ENCODE measurements at regions not wholly inside any gene's neighbourhood (a gene's known extent, or its start where the extent isn't known, plus 50 kb on each side); places are given as distances from the start of the nearest gene placed in this dataset.
"Not testable (repeated sequence)": the region's sequence is repeated elsewhere in the genome, so short reads cannot be mapped to it uniquely, and the experiment has no call there.

DNA sequence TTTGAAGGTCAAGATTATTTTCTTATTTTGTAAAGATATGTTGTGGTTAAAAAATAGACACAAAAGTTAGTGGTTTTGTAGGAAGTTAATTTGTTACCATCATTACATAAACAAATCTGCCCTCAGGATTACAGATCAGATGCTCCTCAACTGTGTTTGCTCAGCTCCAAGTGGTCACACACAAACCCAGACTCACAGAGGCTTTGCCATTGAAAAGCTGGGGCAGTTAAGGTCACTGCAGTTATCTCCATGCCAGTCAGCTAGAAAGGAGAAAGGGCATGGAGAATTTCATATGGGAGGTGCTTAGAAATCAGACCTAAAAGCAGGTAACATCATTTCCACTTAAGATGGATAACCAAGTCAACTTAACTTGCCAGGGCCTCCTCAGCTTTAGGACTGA, 825.7 kb upstream of the GBE1 start:
- DNase-seq: no peak

GRCh38 chr3:82586414-82586813, 825.0 kb upstream of the GBE1 start:
- no peak for DNase-seq

GRCh38 chr3:82586002-82586401, 824.6 kb upstream of the GBE1 start:
- DNase-seq: not testable (repeated sequence)

DNA sequence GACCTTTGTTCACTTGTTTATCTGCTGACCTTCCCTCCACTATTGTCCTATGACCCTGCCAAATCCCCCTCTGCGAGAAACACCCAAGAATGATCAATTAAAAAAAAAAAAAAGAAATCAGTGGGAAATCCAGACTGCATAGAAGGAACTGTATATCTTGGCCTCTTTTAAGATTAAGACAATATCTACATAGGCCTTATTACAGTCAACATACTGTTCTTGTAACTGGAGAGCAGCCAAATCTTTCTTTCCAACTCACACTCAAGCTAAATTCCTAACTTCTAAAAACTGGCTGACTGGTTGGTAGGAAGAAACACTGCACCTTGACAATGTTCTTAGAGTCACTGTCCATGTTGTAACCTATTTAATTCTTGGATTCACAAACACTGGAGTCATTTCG, 824.1 kb upstream of the GBE1 start:
- DNase-seq: not testable (repeated sequence)

DNA sequence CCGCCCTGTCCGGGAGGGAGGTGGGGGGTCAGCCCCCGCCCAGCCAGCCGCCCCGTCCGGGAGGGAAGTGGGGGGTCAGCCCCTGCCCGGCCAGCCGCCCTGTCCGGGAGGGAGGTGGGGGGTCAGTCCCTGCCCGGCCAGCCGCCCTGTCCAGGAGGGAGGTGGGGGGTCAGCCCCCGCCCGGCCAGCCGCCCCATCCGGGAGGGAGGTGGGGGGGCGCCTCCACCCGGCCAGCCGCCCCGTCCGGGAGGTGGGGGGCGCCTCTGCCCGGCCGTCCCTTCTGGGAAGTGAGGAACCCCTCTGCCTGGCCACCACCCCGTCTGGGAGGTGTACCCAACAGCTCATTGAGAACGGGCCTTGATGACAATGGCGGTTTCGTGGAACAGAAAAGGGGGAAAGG, 823.4 kb upstream of the GBE1 start:
- not testable (repeated sequence) for DNase-seq

DNA sequence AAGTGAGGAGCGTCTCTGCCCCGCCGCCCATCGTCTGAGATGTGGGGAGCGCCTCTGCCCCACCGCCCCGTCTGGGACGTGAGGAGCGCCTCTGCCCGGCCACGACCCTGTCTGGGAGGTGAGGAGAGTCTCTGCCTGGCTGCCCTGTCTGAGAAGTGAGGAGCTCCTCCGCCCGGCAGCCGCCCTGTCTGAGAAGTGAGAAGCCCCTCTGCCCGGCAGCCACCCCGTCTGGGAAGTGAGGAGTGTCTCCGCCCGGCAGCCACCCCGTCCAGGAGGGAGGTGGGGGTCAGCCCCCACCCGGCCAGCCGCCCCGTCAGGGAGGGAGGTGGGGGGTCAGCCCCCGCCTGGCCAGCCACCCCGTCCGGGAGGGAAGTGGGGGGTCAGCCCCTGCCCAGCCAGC, 823.0 kb upstream of the GBE1 start:
- DNase-seq: not testable (repeated sequence)

DNA sequence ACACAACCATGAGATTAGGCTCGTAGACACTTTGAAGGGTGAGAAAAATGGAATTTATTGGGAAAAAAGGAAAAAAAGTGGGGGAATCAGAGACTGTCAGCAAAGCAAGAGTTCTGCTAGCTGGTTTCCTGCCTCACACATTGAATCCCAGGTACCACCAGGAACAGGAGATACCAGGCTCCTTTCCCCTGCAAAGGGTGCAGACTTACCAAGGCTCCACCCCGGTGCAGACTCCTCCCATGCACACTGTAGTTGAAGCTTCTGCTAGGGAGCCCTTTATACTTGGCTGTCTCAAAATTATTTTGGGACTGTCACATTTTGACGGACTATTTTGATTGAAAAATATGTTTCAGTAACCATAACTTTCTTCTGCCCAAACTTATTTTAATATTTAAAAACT, 819.9 kb upstream of the GBE1 start:
- no peak for DNase-seq

DNA sequence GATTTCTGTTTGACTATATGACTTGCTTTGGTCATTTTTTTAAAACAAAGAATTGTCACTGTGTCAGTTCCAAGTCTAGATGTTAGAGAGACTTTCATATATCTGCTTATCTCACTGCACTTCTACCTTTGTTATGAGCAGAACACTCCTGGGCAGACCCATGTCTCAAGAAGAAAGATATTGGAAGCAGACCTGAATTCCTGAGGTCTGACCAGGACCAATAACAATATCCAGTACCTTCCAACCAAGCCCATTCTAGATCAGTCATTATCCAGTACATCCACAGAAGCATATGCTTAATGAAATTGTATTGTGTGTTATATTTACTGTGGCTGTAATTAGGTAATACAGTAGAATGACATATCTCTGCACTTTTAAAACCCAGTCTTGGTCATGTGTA, 811.3 kb upstream of the GBE1 start:
- no peak for DNase-seq

DNA sequence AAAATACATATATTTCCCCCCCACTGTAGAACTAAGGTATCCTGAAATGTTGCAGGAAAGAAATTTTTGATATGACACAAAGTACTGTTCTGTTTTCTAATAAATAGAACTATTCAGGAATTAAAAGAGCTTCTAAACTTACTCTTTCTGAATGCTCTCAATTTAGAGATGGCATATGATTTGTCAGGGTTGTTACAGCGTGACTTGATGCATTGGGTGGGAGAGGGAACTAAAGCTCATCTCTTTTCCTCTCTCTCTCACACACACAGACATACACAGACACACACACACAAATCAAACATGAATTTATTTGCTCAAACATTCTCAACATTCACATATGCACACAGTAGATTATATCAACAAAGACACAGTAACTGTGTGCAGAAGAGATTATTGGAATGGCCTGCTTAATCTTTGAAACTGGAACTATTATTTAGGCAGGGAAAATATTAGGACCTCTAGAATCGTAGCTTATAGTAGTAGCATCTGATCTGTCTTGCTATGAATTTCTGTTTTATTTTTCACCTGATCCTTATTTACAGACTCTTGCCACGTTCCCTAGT, 807.4 kb upstream of the GBE1 start:
- no peak for DNase-seq

GRCh38 chr3:82567029-82567600, 805.7 kb upstream of the GBE1 start:
- no peak for DNase-seq

DNA sequence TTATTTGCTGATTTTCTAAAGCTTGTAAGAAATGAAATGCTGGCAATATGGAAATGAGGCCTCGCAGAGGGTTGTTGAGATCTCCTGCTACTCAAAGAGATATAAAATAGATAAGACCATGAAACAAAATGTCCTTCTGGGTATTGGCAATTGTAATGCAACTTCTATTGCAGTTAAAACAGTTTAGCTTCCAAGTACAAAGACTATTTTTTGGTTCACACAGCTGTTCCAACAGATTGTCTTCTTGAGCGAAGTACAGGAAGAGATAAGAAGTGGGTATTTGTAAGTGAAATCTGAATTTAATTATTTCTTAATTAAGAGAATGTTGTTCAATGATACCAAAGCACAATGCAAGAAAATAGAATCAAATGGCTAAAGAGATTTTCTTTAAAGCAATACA, 801.5 kb upstream of the GBE1 start:
- no peak for DNase-seq

DNA sequence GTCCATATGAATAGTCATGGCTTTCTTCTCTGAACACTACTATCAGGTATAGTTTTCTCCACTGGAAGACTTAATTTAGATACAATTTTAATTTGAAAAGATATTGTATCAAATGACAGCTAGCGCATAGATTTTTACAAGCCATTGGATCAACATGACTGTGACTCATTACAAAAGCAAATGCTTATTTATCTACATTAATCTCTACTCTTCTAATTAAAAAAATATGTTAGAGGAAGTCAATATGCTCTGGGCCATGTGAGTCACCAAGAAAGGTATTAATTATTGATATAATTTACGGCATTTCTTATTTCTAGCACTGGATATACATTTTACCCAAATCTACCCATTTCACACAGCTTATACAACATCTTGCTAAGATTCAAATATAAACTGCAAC, 800.3 kb upstream of the GBE1 start:
- DNase-seq: no peak

DNA sequence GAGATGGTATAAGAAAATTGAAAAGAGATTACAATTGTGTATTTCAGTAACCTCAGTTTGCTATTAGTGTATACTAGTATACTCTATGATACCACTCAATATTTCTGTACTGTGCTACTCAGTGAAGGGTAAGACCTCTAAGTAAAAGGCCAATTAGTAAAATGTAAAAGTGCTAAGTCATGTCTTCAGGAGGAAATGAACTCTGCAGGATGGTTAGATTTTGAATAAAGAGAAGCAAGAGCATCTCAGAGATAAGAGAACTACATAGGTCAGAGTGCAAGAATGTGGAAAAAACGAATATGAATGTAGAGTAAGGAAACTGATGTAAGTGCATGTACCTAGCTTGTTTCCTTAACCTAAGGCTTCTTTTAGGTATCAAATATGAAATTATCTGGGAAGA, 796.6 kb upstream of the GBE1 start:
- no peak for DNase-seq

GRCh38 chr3:82556113-82556512, 794.7 kb upstream of the GBE1 start:
- no peak for DNase-seq

- DNase-seq: not testable (repeated sequence)
These were observed 781.1 kb upstream of the GBE1 start for GRCh38 chr3:82542556-82542955.

GRCh38 chr3:82521657-82522056, 760.2 kb upstream of the GBE1 start:
- no peak for DNase-seq

GRCh38 chr3:82520846-82521245, 759.4 kb upstream of the GBE1 start:
- DNase-seq: no peak

DNA sequence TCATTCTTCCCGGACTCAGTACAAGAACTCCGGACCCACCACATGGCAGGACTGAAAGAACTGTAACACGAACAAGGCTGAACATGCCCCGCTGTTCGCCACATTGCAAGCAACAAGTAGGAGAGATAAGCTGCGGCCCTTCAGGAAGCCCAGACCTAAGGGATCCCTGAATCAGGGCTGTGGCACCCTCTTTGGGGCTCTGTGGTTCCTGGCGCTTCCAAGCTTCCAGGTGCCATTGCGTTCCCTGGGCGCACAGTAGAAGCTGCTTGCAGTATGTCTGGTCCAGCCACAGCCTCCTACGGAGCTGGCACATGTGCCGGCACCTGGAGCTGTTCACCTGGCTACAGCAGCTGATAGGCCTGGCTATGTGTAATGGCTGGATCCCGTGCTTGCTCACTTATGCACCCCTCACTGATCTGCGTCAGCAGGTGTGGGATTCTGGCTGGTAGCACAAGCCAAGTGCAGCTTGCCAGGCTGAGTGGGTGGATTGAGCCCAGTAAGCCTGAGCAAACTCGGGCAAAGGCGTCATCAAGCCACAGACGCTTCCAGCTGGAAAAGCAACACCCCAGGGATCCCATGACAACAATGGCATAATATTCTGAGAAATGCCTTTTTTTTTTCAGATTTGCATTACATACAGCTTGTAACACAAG, 748.6 kb upstream of the GBE1 start:
- DNase-seq: no peak

DNA sequence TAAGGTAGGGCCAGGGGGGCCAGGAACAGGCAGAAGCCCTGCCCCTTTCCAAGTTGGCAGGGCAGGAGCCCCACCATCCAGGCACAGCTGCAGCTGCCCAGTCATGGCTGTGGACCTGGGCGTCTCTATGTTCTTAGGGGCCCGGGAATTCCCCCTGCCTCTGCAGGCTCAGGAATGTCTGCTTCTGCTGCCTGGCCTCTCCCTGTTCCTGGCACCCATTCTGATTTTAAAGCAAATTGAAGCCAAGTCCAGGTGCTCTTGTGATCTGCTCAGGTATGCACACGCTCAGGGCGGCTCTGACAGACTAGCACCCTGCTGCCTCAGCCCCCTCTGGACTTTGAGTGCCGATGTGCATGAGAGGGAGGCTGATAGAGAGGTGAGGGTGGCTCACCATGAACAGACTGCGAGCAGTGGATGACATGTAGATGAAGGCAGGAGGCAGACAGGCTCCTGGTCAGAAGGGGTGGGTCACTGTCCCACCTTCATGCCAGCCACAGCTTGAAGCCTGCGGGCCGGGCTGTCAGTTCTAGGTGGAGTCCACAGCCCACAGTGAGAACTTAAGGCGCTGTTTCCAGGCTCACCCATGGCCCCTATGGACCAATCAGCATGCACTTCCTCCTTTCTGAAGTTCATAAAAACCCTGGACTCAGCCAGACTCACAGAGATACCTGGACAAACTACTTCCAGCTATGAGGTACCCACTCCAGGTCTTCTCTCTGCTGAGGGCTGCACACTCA, 747.8 kb upstream of the GBE1 start:
- no peak for DNase-seq

DNA sequence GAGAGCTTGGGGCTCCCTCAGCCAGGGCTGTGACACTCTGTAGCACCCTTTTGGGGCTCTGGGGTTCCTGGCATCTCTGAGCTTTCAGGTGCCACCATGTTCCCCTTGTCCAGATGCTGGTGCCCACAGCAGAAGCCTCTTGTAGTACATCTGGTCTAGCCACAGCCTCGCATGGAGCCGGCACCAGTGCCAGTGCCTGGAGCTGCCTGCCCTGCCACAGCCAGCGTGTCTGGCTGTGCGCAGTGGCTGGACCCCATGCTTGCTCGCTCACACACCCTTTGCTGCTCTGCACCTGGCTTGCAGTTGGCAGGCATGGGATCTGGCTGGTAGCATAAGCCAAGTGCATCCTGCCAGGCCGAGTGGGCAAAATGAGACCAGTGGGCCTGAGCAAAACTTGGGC, 744.8 kb upstream of the GBE1 start:
- DNase-seq: no peak

DNA sequence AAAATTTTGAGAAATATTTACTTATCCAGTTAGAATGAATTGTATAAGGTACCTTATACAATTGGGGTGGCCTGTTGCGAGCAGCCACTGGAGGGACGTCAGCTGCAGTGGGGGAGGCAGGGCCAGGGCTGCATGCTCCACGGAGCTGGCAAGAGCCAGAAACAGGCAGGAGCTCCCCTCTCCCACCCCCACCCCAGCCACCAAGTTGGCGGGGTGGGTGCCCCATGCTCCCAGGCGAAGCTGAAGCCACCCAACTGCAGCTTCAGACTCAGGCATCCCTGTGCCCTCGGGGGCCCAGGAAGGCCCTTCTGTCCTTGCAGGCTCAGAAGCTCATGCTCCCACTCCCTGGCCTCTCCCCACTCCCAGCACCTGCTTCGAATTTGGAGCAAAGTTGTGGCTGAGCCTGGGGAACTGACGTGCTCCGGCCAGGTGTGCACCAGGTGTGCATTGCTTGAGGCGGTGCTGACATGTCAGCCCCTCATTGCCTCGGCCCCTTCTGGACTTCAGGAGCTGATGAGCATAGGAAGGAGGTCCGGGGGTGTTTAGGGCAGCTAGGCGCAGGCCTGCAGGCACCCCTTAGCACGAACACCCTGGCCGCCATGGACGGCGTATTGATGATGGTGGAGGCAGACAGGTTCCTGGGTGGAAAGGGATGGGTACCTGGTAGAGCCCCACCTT, 743.8 kb upstream of the GBE1 start:
- DNase-seq: no peak

GRCh38 chr3:82498186-82498585, 736.7 kb upstream of the GBE1 start:
- no peak for DNase-seq

- DNase-seq: no peak
These were observed 735.6 kb upstream of the GBE1 start for GRCh38 chr3:82496890-82497560.

Measured in CD4-positive, alpha-beta T cell treated with Interleukin-15 for 1 hour (primary cell).